ENCODE measurements at regions not wholly inside any gene's neighbourhood (a gene's known extent, or its start where the extent isn't known, plus 50 kb on each side); places are given as distances from the start of the nearest gene placed in this dataset.
"Not testable (repeated sequence)": the region's sequence is repeated elsewhere in the genome, so short reads cannot be mapped to it uniquely, and the experiment has no call there.

- DNase-seq = no peak
These were observed 1994.9 kb upstream of the FLRT2 start for GRCh38 chr14:83534995-83535394.

- no peak for DNase-seq
These were observed 1994.5 kb upstream of the FLRT2 start for GRCh38 chr14:83535444-83535843.

- DNase-seq = no peak
These were observed 1988.8 kb upstream of the FLRT2 start for GRCh38 chr14:83541147-83541546.

GRCh38 chr14:83548061-83548839 lies 1981.7 kb upstream of the FLRT2 start:
- DNase-seq = no peak

- no peak for DNase-seq
These were observed 1973.9 kb upstream of the FLRT2 start for GRCh38 chr14:83556065-83556464.

- no peak for DNase-seq
These were observed 1973.0 kb upstream of the FLRT2 start for GRCh38 chr14:83556746-83557453.

- no peak for DNase-seq
These were observed 1971.0 kb upstream of the FLRT2 start for GRCh38 chr14:83558946-83559345.

- no peak for DNase-seq
These were observed 1970.2 kb upstream of the FLRT2 start for GRCh38 chr14:83559721-83560120.

GRCh38 chr14:83561261-83561660 lies 1968.7 kb upstream of the FLRT2 start:
- DNase-seq = no peak

GRCh38 chr14:83566567-83566966 lies 1963.4 kb upstream of the FLRT2 start:
- DNase-seq = no peak

- no peak for DNase-seq
These were observed 1961.8 kb upstream of the FLRT2 start for GRCh38 chr14:83568141-83568540.

- DNase-seq = no peak
These were observed 1954.6 kb upstream of the FLRT2 start for GRCh38 chr14:83575301-83575700.

- DNase-seq = no peak
These were observed 1946.7 kb upstream of the FLRT2 start for GRCh38 chr14:83583201-83583600.

- DNase-seq = no peak
These were observed 1935.1 kb upstream of the FLRT2 start for GRCh38 chr14:83594874-83595273.

GRCh38 chr14:83607682-83608081 lies 1922.3 kb upstream of the FLRT2 start:
- no peak for DNase-seq

GRCh38 chr14:83611491-83611890 lies 1918.5 kb upstream of the FLRT2 start:
- no peak for DNase-seq

GRCh38 chr14:83611906-83612390 lies 1918.0 kb upstream of the FLRT2 start:
- no peak for DNase-seq

GRCh38 chr14:83614956-83615355 lies 1915.0 kb upstream of the FLRT2 start:
- DNase-seq = no peak

- DNase-seq = no peak
These were observed 1905.4 kb upstream of the FLRT2 start for GRCh38 chr14:83624541-83624940.

- DNase-seq = no peak
These were observed 1897.6 kb upstream of the FLRT2 start for GRCh38 chr14:83632375-83632774.

- no peak for DNase-seq
These were observed 1891.0 kb upstream of the FLRT2 start for GRCh38 chr14:83638748-83639504.

- not testable (repeated sequence) for DNase-seq
These were observed 1890.5 kb upstream of the FLRT2 start for GRCh38 chr14:83639505-83639875.

GRCh38 chr14:83646228-83646627 lies 1883.7 kb upstream of the FLRT2 start:
- no peak for DNase-seq

- DNase-seq = no peak
These were observed 1869.3 kb upstream of the FLRT2 start for GRCh38 chr14:83660597-83660996.

All from GDM1 (cell line).